ENCODE measurements at regions not wholly inside any gene's neighbourhood (a gene's known extent, or its start where the extent isn't known, plus 50 kb on each side); places are given as distances from the start of the nearest gene placed in this dataset.

GRCh38 chr15:87591582-87591981 lies 665.0 kb downstream of the NTRK3 start:
- no peak for DNase-seq (ENCODE audit: low spot score in 2 of 2)
- intact Hi-C loops (cut with DNase I): no loop called here
- H3K36me3 ChIP-seq: no peaks in the 10 kb centered on the region
- H3K9me3 ChIP-seq: no peaks in the 10 kb centered on the region
- H3K27ac ChIP-seq: no peak overlapping the region
- no peak overlapping the region for H3K4me3 ChIP-seq
- TF ChIP-seq CTCF (IDR thresholded peaks at IDR 0.05): no peak
- H3K4me1 ChIP-seq: no peaks in the 10 kb centered on the region
- no peaks in the 10 kb centered on the region for H3K27me3 ChIP-seq

- Histone ChIP-seq H3K4me3 (no peak overlapping the region), H3K27me3 (no peaks in the 10 kb centered on the region), H3K4me1 (no peaks in the 10 kb centered on the region), H3K36me3 (no peaks in the 10 kb centered on the region), H3K27ac (no peak overlapping the region), H3K9me3 (no peaks in the 10 kb centered on the region)
- no peak for DNase-seq (ENCODE audit: low spot score in 2 of 2)
- no peak for TF ChIP-seq CTCF (IDR thresholded peaks at IDR 0.05)
- intact Hi-C loops (cut with DNase I): no loop called here
These were observed 665.5 kb downstream of the NTRK3 start for GRCh38 chr15:87591042-87591441.

GRCh38 chr15:87589134-87589533 lies 667.4 kb downstream of the NTRK3 start:
- no peak for DNase-seq (ENCODE audit: low spot score in 2 of 2)
- Histone ChIP-seq H3K27ac (no peak overlapping the region), H3K9me3 (no peaks in the 10 kb centered on the region), H3K27me3 (no peaks in the 10 kb centered on the region), H3K4me3 (no peak overlapping the region), H3K4me1 (no peaks in the 10 kb centered on the region), H3K36me3 (no peaks in the 10 kb centered on the region)
- no peak for TF ChIP-seq CTCF (IDR thresholded peaks at IDR 0.05)
- intact Hi-C loops (cut with DNase I): no loop called here

- no peak for DNase-seq (ENCODE audit: low spot score in 2 of 2)
- no peaks in the 10 kb centered on the region for H3K27me3 ChIP-seq
- no peaks in the 10 kb centered on the region for H3K36me3 ChIP-seq
- no peak overlapping the region for H3K27ac ChIP-seq
- intact Hi-C loops (cut with DNase I): no loop called here
- no peak for TF ChIP-seq CTCF (IDR thresholded peaks at IDR 0.05)
- H3K9me3 ChIP-seq: no peaks in the 10 kb centered on the region
- no peaks in the 10 kb centered on the region for H3K4me1 ChIP-seq
- H3K4me3 ChIP-seq: no peak overlapping the region
These were observed 674.4 kb downstream of the NTRK3 start for GRCh38 chr15:87582169-87582568.

GRCh38 chr15:87579537-87579936 lies 677.0 kb downstream of the NTRK3 start:
- Histone ChIP-seq H3K9me3 (no peaks in the 10 kb centered on the region), H3K27ac (no peak overlapping the region), H3K36me3 (no peaks in the 10 kb centered on the region), H3K27me3 (no peaks in the 10 kb centered on the region), H3K4me1 (no peaks in the 10 kb centered on the region), H3K4me3 (no peak overlapping the region)
- no peak for DNase-seq (ENCODE audit: low spot score in 2 of 2)
- TF ChIP-seq CTCF (IDR thresholded peaks at IDR 0.05): no peak
- intact Hi-C loops (cut with DNase I): no loop called here

- no peak overlapping the region for H3K4me3 ChIP-seq
- no peaks in the 10 kb centered on the region for H3K36me3 ChIP-seq
- DNase-seq (ENCODE audit: low spot score in 2 of 2): no peak
- intact Hi-C loops (cut with DNase I): no loop called here
- no peaks in the 10 kb centered on the region for H3K9me3 ChIP-seq
- H3K27me3 ChIP-seq: no peaks in the 10 kb centered on the region
- H3K27ac ChIP-seq: no peak overlapping the region
- no peaks in the 10 kb centered on the region for H3K4me1 ChIP-seq
- TF ChIP-seq CTCF (IDR thresholded peaks at IDR 0.05): no peak
These were observed 677.8 kb downstream of the NTRK3 start for GRCh38 chr15:87578776-87579175.

All from ascending aorta (tissue), 2 donors.